ENCODE measurements at regions not wholly inside any gene's neighbourhood (a gene's known extent, or its start where the extent isn't known, plus 50 kb on each side); places are given as distances from the start of the nearest gene placed in this dataset.

GRCh38 chr22:22125028-22125578, 119.5 kb upstream of the VPREB1 start:
- no peak for TF ChIP-seq GABPA (IDR thresholded peaks at IDR 0.05 in 1 of 2, conservative IDR thresholded peaks at IDR 0.05 in 1 of 2)
- TF ChIP-seq NR2F2 (IDR thresholded peaks at IDR 0.05): no peak
- no peak for TF ChIP-seq RXRA (IDR thresholded peaks at IDR 0.05)
- no peak for TF ChIP-seq TAF1 (conservative IDR thresholded peaks at IDR 0.05)
- TF ChIP-seq FOXA1 (IDR thresholded peaks at IDR 0.05): no peak
- TF ChIP-seq MAX (IDR thresholded peaks at IDR 0.05): no peak
- no peak for TF ChIP-seq EGR1 (IDR thresholded peaks at IDR 0.05; ENCODE audit: low read depth in 2 of 2)
- TF ChIP-seq SP1 (IDR thresholded peaks at IDR 0.05): no peak
- TF ChIP-seq JUND (IDR thresholded peaks at IDR 0.05): no peak
- no peak for TF ChIP-seq HNF4A (conservative IDR thresholded peaks at IDR 0.05)
- Histone ChIP-seq H3K36me3 (ENCODE audit: control insufficient read depth in 4 of 4, insufficient read depth in 3 of 4, low read depth in 1 of 4, low read length in 3 of 4) (no peaks in the 10 kb centered on the region), H3K9me3 (ENCODE audit: control insufficient read depth in 4 of 4, low read length in 3 of 4) (no peaks in the 10 kb centered on the region), H3K4me1 (ENCODE audit: control insufficient read depth in 4 of 4, insufficient read depth in 4 of 4, low read length in 3 of 4) (no peaks in the 10 kb centered on the region), H3K27me3 (ENCODE audit: control insufficient read depth in 4 of 4, insufficient read depth in 4 of 4, low read length in 3 of 4) (no peaks in the 10 kb centered on the region), H3K4me3 (ENCODE audit: low read depth in 1 of 3, low read length in 3 of 3) (no peak overlapping the region), H3K9ac (ENCODE audit: low read depth in 1 of 2, low read length in 2 of 2) (no peak overlapping the region), H3K27ac (ENCODE audit: low read depth in 1 of 2, low read length in 2 of 2) (no peak overlapping the region)
- no peak for DNase-seq (ENCODE audit: low spot score)
- 88% methylated on average over 19 of the region's 19 CpGs for WGBS

DNA sequence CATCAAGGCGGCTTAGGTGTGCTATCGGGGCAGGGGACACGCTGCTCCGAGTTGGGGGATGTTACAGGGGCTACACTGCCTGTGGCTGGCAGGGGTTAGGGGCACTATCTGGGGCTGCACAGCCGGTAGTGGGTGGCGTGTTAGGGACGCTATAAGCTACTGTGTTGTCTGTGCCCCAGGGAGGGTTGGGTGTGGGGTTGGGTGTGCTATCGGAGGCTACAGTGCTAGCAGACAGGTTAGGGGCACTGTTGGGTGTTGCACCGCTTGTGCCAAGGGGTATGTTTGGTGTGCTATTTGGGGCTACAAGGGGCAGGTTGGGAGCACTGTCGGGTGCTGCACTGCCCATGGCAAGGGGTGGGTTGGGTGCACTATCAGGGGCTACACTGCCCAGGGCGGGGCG, 120.2 kb upstream of the VPREB1 start:
- no peak for TF ChIP-seq TAF1 (conservative IDR thresholded peaks at IDR 0.05)
- no peak for TF ChIP-seq HNF4A (conservative IDR thresholded peaks at IDR 0.05)
- no peak for TF ChIP-seq RAD21 (IDR thresholded peaks at IDR 0.05)
- TF ChIP-seq CTCF (IDR thresholded peaks at IDR 0.05; ENCODE audit: low read depth, low read length, missing input control): no peak
- no peak for TF ChIP-seq YY1 (IDR thresholded peaks at IDR 0.05)
- no peak for TF ChIP-seq NR2F2 (IDR thresholded peaks at IDR 0.05)
- no peak for TF ChIP-seq EGR1 (IDR thresholded peaks at IDR 0.05; ENCODE audit: low read depth in 2 of 2)
- no peak for TF ChIP-seq HNF4G (IDR thresholded peaks at IDR 0.05)
- no peak for TF ChIP-seq GABPA (IDR thresholded peaks at IDR 0.05 in 1 of 2, conservative IDR thresholded peaks at IDR 0.05 in 1 of 2)
- 87% methylated on average over 12 of the region's 12 CpGs for WGBS

GRCh38 chr22:22123960-22124278, 120.7 kb upstream of the VPREB1 start:
- TF ChIP-seq FOXA2 (IDR thresholded peaks at IDR 0.05) (no peak), ATF3 (IDR thresholded peaks at IDR 0.05) (no peak), SP1 (IDR thresholded peaks at IDR 0.05) (no peak)
- WGBS: 87% methylated on average over 15 of the region's 15 CpGs

More for the DNA sequence above, 120.2 kb upstream of the VPREB1 start:
- no peaks in the 10 kb centered on the region for H3K36me3 ChIP-seq (ENCODE audit: control insufficient read depth in 4 of 4, insufficient read depth in 3 of 4, low read depth in 1 of 4, low read length in 3 of 4)
- no peak overlapping the region for H3K4me3 ChIP-seq (ENCODE audit: low read depth in 1 of 3, low read length in 3 of 3)
- H3K9me3 ChIP-seq (ENCODE audit: control insufficient read depth in 4 of 4, low read length in 3 of 4): no peaks in the 10 kb centered on the region
- no peaks in the 10 kb centered on the region for H3K27me3 ChIP-seq (ENCODE audit: control insufficient read depth in 4 of 4, insufficient read depth in 4 of 4, low read length in 3 of 4)
- H3K4me1 ChIP-seq (ENCODE audit: control insufficient read depth in 4 of 4, insufficient read depth in 4 of 4, low read length in 3 of 4): no peaks in the 10 kb centered on the region
- no peak for DNase-seq (ENCODE audit: low spot score)
- no peak overlapping the region for H3K27ac ChIP-seq (ENCODE audit: low read depth in 1 of 2, low read length in 2 of 2)
- H3K9ac ChIP-seq (ENCODE audit: low read depth in 1 of 2, low read length in 2 of 2): no peak overlapping the region

More at GRCh38 chr22:22123960-22124278, 120.7 kb upstream of the VPREB1 start:
- Histone ChIP-seq H3K36me3 (ENCODE audit: control insufficient read depth in 4 of 4, insufficient read depth in 3 of 4, low read depth in 1 of 4, low read length in 3 of 4) (no peaks in the 10 kb centered on the region), H3K27ac (ENCODE audit: low read depth in 1 of 2, low read length in 2 of 2) (no peak overlapping the region), H3K4me1 (ENCODE audit: control insufficient read depth in 4 of 4, insufficient read depth in 4 of 4, low read length in 3 of 4) (no peaks in the 10 kb centered on the region), H3K27me3 (ENCODE audit: control insufficient read depth in 4 of 4, insufficient read depth in 4 of 4, low read length in 3 of 4) (no peaks in the 10 kb centered on the region), H3K4me3 (ENCODE audit: low read depth in 1 of 3, low read length in 3 of 3) (no peak overlapping the region), H3K9me3 (ENCODE audit: control insufficient read depth in 4 of 4, low read length in 3 of 4) (no peaks in the 10 kb centered on the region), H3K9ac (ENCODE audit: low read depth in 1 of 2, low read length in 2 of 2) (no peak overlapping the region)
- DNase-seq (ENCODE audit: low spot score): no peak
